Hepatocyte (in vitro differentiated cells): ENCODE measurements at regions not wholly inside any gene's neighbourhood (a gene's known extent, or its start where the extent isn't known, plus 50 kb on each side); places are given as distances from the start of the nearest gene placed in this dataset.

Experiments used
- CTCF ChIP-seq: fragments of 200-600 bp; sonication (generic); IDR thresholded peaks from 2 replicates; pipeline ENCODE4 v1.5.1; 2016; ENCODE audit warnings: antibody characterized with exemption, mild to moderate bottlenecking; ENCODE audit not compliant: poor library complexity
- EZH2 ChIP-seq: fragments of 200-600 bp; sonication (generic); IDR thresholded peaks from 2 replicates; pipeline ENCODE4 v1.6.1; 2016; ENCODE audit warnings: antibody characterized with exemption, mild to moderate bottlenecking, borderline replicate concordance

GRCh38 chr1:47658161-47658920, 220.5 kb downstream of the FOXD2 start:
- no peak for TF ChIP-seq CTCF
- no peak for TF ChIP-seq EZH2
